KMS-11 (cell line): ENCODE measurements at regions not wholly inside any gene's neighbourhood (a gene's known extent, or its start where the extent isn't known, plus 50 kb on each side); places are given as distances from the start of the nearest gene placed in this dataset.

ENCODE experiments used
- H2AFZ ChIP-seq: fragments of 200-600 bp; sonication (generic); 2 replicates; pipeline ENCODE4 v1.6.1; 2016; ENCODE audit warnings: antibody characterized with exemption, mixed run types, low read depth
- H3K27ac ChIP-seq: fragments of 200-600 bp; sonication (generic); 2 replicates; pipeline ENCODE4 v1.6.1; 2016; ENCODE audit warnings: mild to moderate bottlenecking, mixed run types
- H3K27me3 ChIP-seq: fragments of 200-600 bp; sonication (generic); 2 replicates; pipeline ENCODE4 v1.6.1; 2017; ENCODE audit warnings: mild to moderate bottlenecking, low read depth, mixed run types, moderate library complexity; ENCODE audit not compliant: insufficient read depth
- H3K36me3 ChIP-seq: fragments of 200-600 bp; sonication (generic); 2 replicates; pipeline ENCODE4 v1.6.1; 2017; ENCODE audit warnings: mild to moderate bottlenecking, mixed run types; ENCODE audit not compliant: insufficient read depth
- H3K4me1 ChIP-seq: fragments of 200-600 bp; sonication (generic); 2 replicates; pipeline ENCODE4 v1.6.1; 2016; ENCODE audit warnings: mild to moderate bottlenecking, low read depth, mixed run types; ENCODE audit not compliant: poor library complexity, severe bottlenecking
- H3K4me2 ChIP-seq: fragments of 200-600 bp; sonication (generic); 2 replicates; pipeline ENCODE4 v1.7.0; 2016; ENCODE audit warnings: mild to moderate bottlenecking, mixed run types
- H3K4me3 ChIP-seq: fragments of 200-600 bp; sonication (generic); IDR thresholded peaks from 2 replicates; pipeline ENCODE4 v1.6.1; 2017; ENCODE audit warnings: low read depth, low read length, mixed read lengths; ENCODE audit not compliant: insufficient read depth
- H3K79me2 ChIP-seq: fragments of 200-600 bp; sonication (generic); 2 replicates; pipeline ENCODE4 v1.6.1; 2016; ENCODE audit warnings: low read depth, mixed run types; ENCODE audit not compliant: insufficient read depth
- H3K9ac ChIP-seq: fragments of 200-600 bp; sonication (generic); 2 replicates; pipeline ENCODE4 v1.6.1; 2016; ENCODE audit warnings: mild to moderate bottlenecking, mixed run types
- H4K20me1 ChIP-seq: fragments of 200-600 bp; sonication (generic); 2 replicates; pipeline ENCODE4 v1.6.1; 2016; ENCODE audit warnings: mild to moderate bottlenecking, mixed run types; ENCODE audit not compliant: insufficient read depth
- CTCF ChIP-seq: fragments of 200-600 bp; sonication (generic); conservative IDR thresholded peaks from 2 replicates; pipeline ENCODE4 v1.6.1; 2017; ENCODE audit warnings: low read depth, mild to moderate bottlenecking, antibody characterized with exemption, low read length, moderate library complexity, mixed read lengths

GRCh38 chr9:113665756-113666155 is 202.2 kb downstream of the RGS3 start:
- Histone ChIP-seq H3K27ac (no peak overlapping the region), H3K4me2 (no peak overlapping the region), H3K27me3 (no peaks in the 10 kb centered on the region), H3K4me3 (no peak overlapping the region), H3K79me2 (no peaks in the 10 kb centered on the region), H2AFZ (no peak overlapping the region), H3K4me1 (no peaks in the 10 kb centered on the region), H3K36me3 (no peaks in the 10 kb centered on the region), H4K20me1 (no peaks in the 10 kb centered on the region), H3K9ac (no peak overlapping the region)
- TF ChIP-seq CTCF: no peak

DNA sequence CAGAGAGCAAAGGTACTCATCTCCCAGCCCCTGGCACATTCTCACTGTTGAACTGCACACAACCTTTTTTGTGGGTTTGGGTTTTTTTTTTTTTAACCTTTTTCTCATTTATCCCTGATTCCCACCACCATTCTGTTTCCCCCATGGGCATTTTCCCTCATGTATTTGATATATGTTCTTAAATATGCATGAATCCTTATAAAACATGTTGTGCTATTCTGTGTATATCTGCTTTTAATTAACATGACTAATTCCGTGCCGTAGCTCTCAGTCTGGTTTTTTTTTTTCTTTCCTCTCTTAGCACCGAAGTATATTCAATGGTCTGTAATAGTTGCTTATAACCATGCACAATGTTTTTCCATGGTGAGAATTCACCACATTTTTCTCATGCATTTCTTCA is 204.5 kb downstream of the RGS3 start:
- Histone ChIP-seq H3K4me2 (no peak overlapping the region), H3K79me2 (no peaks in the 10 kb centered on the region), H3K4me1 (no peaks in the 10 kb centered on the region), H3K27me3 (no peaks in the 10 kb centered on the region), H3K9ac (no peak overlapping the region), H3K4me3 (no peak overlapping the region), H4K20me1 (no peaks in the 10 kb centered on the region), H3K27ac (no peak overlapping the region), H2AFZ (no peak overlapping the region), H3K36me3 (no peaks in the 10 kb centered on the region)
- no peak for TF ChIP-seq CTCF

DNA sequence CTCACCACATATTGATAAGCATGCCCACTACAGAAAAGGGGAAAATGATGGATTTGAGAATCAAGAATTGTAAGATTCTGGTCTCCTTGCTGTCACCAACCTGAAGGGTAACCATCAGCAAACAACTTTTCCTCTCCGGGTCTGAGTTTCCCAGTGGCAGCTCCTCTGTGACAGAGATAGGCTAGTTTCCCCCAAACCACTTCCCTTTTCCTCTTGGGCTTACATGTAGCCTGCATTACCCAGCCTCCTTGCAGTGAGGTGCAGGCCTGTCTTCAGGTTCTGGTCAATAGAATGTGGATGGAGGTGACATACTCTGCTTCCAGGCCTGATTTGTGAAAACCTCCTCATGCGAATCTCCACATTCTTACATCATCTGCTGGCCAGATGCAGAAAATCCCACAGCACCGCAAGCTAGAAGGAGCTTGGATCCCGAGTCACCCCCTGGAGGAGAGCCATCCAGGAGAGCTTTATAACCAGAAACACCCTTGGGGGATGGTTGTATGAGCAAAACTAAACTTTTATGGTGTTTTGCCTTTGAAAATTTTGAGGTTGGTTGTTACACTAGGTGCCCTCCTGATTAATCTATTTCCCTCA is 206.1 kb downstream of the RGS3 start:
- H3K4me1 ChIP-seq: no peaks in the 10 kb centered on the region
- H3K4me3 ChIP-seq: no peak overlapping the region
- no peak overlapping the region for H3K9ac ChIP-seq
- H3K36me3 ChIP-seq: no peaks in the 10 kb centered on the region
- no peak for TF ChIP-seq CTCF
- H3K79me2 ChIP-seq: no peaks in the 10 kb centered on the region
- H3K27me3 ChIP-seq: 0 out of 2 replicates have a peak, but pooled peaks cover 1% of the 10 kb centered on the region
- no peak overlapping the region for H3K27ac ChIP-seq
- H2AFZ ChIP-seq: no peak overlapping the region
- H4K20me1 ChIP-seq: no peaks in the 10 kb centered on the region
- no peak overlapping the region for H3K4me2 ChIP-seq

DNA sequence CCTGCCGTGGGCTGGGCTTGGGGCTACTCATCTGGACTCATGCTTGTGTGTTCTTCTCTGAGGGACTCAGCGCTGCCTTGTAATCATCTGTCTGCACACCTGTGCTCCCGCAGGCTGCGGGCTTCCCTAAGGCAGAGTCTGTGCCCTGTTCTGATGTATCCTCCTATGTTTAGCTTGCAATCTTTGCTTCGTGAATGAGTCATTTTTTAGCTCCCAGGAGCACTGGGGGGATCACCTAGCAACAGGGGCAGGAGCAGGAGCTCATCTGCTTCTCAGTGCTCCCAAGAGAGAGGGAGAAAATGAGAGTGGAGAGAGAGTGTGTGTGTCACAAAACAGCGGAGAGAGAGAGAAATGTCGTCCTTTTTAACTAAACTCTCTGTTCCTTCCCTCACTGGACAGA is 202.4 kb upstream of the ZNF618 start:
- H3K4me1 ChIP-seq: no peaks in the 10 kb centered on the region
- no peak overlapping the region for H3K4me3 ChIP-seq
- H3K27ac ChIP-seq: no peak overlapping the region
- no peaks in the 10 kb centered on the region for H3K79me2 ChIP-seq
- H3K27me3 ChIP-seq: 0 out of 2 replicates have a peak, but pooled peaks cover 4% of the 10 kb centered on the region
- no peak overlapping the region for H3K9ac ChIP-seq
- no peaks in the 10 kb centered on the region for H3K36me3 ChIP-seq
- H3K4me2 ChIP-seq: no peak overlapping the region
- no peak overlapping the region for H2AFZ ChIP-seq
- no peaks in the 10 kb centered on the region for H4K20me1 ChIP-seq
- no peak for TF ChIP-seq CTCF
